HEK293 (cell line): ENCODE measurements at regions not wholly inside any gene's neighbourhood (a gene's known extent, or its start where the extent isn't known, plus 50 kb on each side); places are given as distances from the start of the nearest gene placed in this dataset.

Source experiments
- CTCF ChIA-PET: fragments of 350-600 bp; formaldehyde crosslinking; extraction: SDS; loops from one replicate; lab custom pipeline; 2021; ENCODE audit warnings: antibody characterized with exemption; lab: Yijun Ruan, JAX
- POLR2A ChIA-PET: fragments of 300-600 bp; formaldehyde crosslinking; extraction: SDS; loops from one replicate; lab custom pipeline; 2020; ENCODE audit warnings: antibody characterized with exemption, inconsistent platforms; lab: Yijun Ruan, JAX
- H3K27ac ChIP-seq: fragments of 200-500 bp; sonication (Bioruptor generic); 2 replicates; pipeline ENCODE4 v1.5.1; 2014; ENCODE audit warnings: low read depth, low read length, control low read depth, inconsistent platforms; ENCODE audit errors: extremely low read depth
- H3K36me3 ChIP-seq, 2 experiments: fragments of 200-500 bp in 1 of 2; sonication (Bioruptor generic) in 1 of 2; 1 replicate in 1 of 2; 2 replicates in 1 of 2; pipeline ENCODE4 v1.5.1; 2014 to 2017; ENCODE audit warnings: inconsistent platforms in 2 of 2, low read length in 2 of 2; ENCODE audit not compliant: control insufficient read depth in 2 of 2, insufficient read depth in 1 of 2
- H3K4me1 ChIP-seq: fragments of 200-500 bp; sonication (Bioruptor generic); 2 replicates; pipeline ENCODE4 v1.5.1; 2014; ENCODE audit warnings: mild to moderate bottlenecking, low read length, inconsistent platforms; ENCODE audit not compliant: control insufficient read depth, insufficient read depth
- H3K4me3 ChIP-seq: 2 replicates; pipeline ENCODE4 v1.5.1; 2011; ENCODE audit warnings: low read depth, mild to moderate bottlenecking, control low read depth, low read length, moderate library complexity
- H3K9me3 ChIP-seq: fragments of 200-500 bp; sonication (Bioruptor generic); 2 replicates; pipeline ENCODE4 v1.5.1; 2014; ENCODE audit warnings: low read depth, low read length, inconsistent platforms; ENCODE audit not compliant: control insufficient read depth, insufficient read depth
- FEZF1 ChIP-seq: fragments of 450-650 bp; formaldehyde crosslinking; IDR thresholded peaks from 2 replicates; pipeline ENCODE4 v1.5.1; 2016; ENCODE audit warnings: missing biosample characterization, missing genetic modification characterization
- GLI2 ChIP-seq: fragments of 450-650 bp; formaldehyde crosslinking; IDR thresholded peaks from 2 replicates; pipeline ENCODE4; 2017; ENCODE audit warnings: missing biosample characterization, missing genetic modification characterization, low read depth, borderline replicate concordance
- GLIS2 ChIP-seq: fragments of 450-650 bp; formaldehyde crosslinking; IDR thresholded peaks from 2 replicates; pipeline ENCODE4 v1.5.1; 2016; ENCODE audit warnings: missing biosample characterization, missing genetic modification characterization
- KLF1 ChIP-seq: fragments of 450-650 bp; formaldehyde crosslinking; IDR thresholded peaks from 2 replicates; pipeline ENCODE4 v1.5.1; 2016; ENCODE audit warnings: missing biosample characterization, missing genetic modification characterization
- SETDB1 ChIP-seq: IDR thresholded peaks from one replicate; pipeline ENCODE4 v1.6.1; 2017; ENCODE audit warnings: mild to moderate bottlenecking, low read length, moderate library complexity, mixed read lengths; ENCODE audit not compliant: insufficient read length
- TCF7L2 ChIP-seq: IDR thresholded peaks from 2 replicates; pipeline ENCODE4 v1.6.1; 2011; ENCODE audit warnings: low read depth, mild to moderate bottlenecking, inconsistent platforms, low read length, moderate library complexity, borderline replicate concordance
- ZBTB20 ChIP-seq: fragments of 450-650 bp; formaldehyde crosslinking; IDR thresholded peaks from 2 replicates; pipeline ENCODE4 v1.5.1; 2016; ENCODE audit warnings: missing biosample characterization, missing genetic modification characterization
- ZNF138 ChIP-seq: fragments of 450-650 bp; formaldehyde crosslinking; IDR thresholded peaks from 2 replicates; pipeline ENCODE4 v1.5.1; 2016; ENCODE audit warnings: missing biosample characterization, missing genetic modification characterization, borderline replicate concordance
- ZNF610 ChIP-seq: fragments of 450-650 bp; formaldehyde crosslinking; IDR thresholded peaks from 2 replicates; pipeline ENCODE4 v1.5.1; 2016; ENCODE audit warnings: missing biosample characterization, missing genetic modification characterization, borderline replicate concordance
- ZSCAN30 ChIP-seq: fragments of 450-650 bp; IDR thresholded peaks from 2 replicates; pipeline ENCODE4 v1.5.1; 2018; ENCODE audit warnings: missing biosample characterization, mild to moderate bottlenecking, missing genetic modification characterization, moderate library complexity
- TF ChIP-seq, protein P1 (sequence below): fragments of 450-650 bp; formaldehyde crosslinking; IDR thresholded peaks from 2 replicates; pipeline ENCODE4 v1.5.1; 2016; ENCODE audit warnings: missing biosample characterization, missing genetic modification characterization
- TF ChIP-seq, protein P2 (sequence below): fragments of 450-650 bp; formaldehyde crosslinking; IDR thresholded peaks from 2 replicates; pipeline ENCODE4 v1.5.1; 2016; ENCODE audit warnings: missing biosample characterization, missing genetic modification characterization

DNA sequence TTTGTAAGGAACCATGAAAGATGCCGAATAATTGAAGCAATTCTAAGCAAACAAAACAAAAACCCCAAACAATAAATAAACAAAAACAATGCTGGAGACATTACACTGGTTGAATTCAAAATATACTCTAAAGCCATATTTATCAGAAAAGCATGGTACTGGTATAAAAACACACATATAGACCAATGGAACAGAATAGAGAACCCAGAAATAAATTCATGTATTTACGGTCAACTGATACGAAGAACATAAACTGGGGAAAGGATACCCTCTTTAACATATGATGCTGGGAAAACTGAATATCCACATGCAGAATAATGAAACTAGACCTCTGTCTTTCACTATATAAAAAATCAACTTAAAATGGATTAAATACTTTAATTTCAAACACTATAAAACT is 214.3 kb upstream of the PDZRN3 start:
- TF ChIP-seq GLI2 (tag by site-specific recombination) = no peak
- Histone ChIP-seq H3K4me1 (no peaks in the 10 kb centered on the region), H3K36me3 (no peaks in the 10 kb centered on the region), H3K9me3 (no peaks in the 10 kb centered on the region), H3K4me3 (no peak overlapping the region), H3K27ac (no peak overlapping the region)
- ChIA-PET POLR2A (no interaction called here), CTCF (no interaction called here)

DNA sequence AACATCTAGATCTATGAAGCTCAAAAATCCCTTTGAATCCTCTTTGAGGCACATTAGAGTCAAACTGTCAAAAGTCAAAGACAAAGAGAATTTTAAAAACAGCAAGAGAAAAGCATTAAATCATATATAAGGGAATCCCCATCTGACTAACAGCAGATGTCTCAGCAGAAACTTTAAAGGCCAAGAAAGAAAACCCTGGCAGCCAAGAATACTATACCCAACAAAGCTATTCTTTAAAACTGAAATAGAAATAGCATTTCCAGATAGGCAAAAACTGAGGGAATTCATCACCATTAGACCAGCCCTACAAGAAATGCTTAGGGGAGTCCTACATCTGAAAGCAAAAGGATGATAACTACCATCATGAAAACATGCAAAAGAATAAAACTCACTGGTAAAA is 211.2 kb upstream of the PDZRN3 start:
- no peak overlapping the region for H3K27ac ChIP-seq
- CTCF ChIA-PET = no interaction called here

DNA sequence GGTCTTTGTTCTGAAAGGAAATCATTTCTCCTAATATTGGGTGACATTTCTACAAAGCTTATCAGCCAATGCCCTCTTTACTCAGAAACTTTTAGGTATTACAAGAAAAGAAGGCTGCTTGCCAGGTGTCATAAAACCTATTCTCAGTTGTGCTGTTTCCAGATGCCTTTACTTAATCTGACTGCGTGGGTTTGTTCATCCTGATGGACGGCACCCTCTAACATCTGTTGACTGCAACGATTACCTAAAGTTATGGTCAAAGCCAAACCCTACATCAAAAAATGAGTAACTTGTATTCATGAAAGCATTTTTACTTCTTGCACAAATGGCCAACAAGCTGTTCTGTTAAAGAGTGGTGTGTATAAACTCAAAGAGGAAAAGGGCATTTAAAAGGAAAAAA is 207.7 kb upstream of the PDZRN3 start:
- POLR2A ChIA-PET = no interaction called here
- Histone ChIP-seq H3K9me3 (no peaks in the 10 kb centered on the region), H3K4me1 (no peaks in the 10 kb centered on the region), H3K27ac (no peak overlapping the region), H3K4me3 (no peak overlapping the region), H3K36me3 (no peaks in the 10 kb centered on the region)
- TF ChIP-seq, protein P1, sequence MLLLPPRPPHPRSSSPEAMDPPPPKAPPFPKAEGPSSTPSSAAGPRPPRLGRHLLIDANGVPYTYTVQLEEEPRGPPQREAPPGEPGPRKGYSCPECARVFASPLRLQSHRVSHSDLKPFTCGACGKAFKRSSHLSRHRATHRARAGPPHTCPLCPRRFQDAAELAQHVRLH = no peak
- no peak for TF ChIP-seq ZNF610 (tag by site-specific recombination)
- TF ChIP-seq, protein P2, sequence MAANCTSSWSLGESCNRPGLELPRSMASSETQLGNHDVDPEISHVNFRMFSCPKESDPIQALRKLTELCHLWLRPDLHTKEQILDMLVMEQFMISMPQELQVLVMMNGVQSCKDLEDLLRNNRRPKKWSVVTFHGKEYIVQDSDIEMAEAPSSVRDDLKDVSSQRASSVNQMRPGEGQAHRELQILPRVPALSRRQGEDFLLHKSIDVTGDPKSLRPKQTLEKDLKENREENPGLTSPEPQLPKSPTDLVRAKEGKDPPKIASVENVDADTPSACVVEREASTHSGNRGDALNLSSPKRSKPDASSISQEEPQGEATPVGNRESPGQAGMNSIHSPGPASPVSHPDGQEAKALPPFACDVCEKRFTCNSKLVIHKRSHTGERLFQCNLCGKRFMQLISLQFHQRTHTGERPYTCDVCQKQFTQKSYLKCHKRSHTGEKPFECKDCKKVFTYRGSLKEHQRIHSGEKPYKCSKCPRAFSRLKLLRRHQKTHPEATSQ (tag by site-specific recombination) = no peak
- CTCF ChIA-PET = interaction anchor here (0.9 kb wide), 1 partner anchor 325 kb away, joined by 3 read pairs; no protein-coding TSS in a partner anchor

More for the DNA sequence above, 211.2 kb upstream of the PDZRN3 start:
- TF ChIP-seq SETDB1 (peak; percentile 93), TCF7L2 (no peak), ZNF610 (tag by site-specific recombination) (no peak)
- Histone ChIP-seq H3K36me3 (no peaks in the 10 kb centered on the region), H3K4me3 (no peak overlapping the region), H3K4me1 (no peaks in the 10 kb centered on the region), H3K9me3 (no peaks in the 10 kb centered on the region)
- POLR2A ChIA-PET = no interaction called here

DNA sequence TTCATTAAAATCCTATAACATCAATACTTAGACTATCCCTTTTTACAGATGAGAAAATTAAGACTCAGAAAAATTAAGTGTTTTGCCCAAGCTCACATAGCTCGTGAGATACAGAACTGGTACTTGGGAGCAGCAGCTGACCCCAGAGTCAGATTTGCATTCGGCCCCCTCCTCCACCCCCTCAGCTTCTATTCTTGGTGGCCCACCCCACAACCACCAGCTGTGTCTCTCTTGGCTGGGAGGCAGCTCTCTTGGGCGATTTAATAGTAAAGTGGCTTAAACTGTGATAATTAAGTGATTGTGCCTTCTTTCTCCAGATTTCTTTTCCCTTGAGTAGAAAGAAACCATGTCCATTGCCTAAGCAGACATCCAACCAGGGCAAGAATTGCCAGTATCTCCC is 203.6 kb upstream of the PDZRN3 start:
- no peak for TF ChIP-seq FEZF1 (tag by site-specific recombination)
- no peak overlapping the region for H3K27ac ChIP-seq

DNA sequence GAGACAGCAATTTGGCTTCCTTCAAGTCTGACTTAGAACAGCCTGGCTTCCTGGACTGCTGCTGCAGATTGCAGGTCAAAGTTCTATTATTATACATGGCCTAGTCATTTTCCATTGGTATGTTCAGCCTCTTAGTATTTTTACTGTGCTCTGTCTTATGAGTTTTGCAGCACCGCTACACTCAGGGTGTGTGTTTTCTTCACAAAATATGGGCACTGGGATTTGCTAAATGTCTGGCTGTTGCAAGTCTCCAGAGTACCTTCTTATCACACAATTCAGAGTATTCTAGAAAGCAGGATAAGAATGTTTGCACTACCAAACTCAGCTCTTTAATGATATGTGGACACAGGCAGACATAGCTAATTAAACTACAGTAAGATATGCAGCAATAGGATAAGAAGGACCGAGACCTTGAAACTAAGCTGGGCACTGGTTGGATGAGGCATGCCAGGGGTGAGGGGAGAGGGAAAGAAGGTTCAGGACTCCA is 203.0 kb upstream of the PDZRN3 start:
- CTCF ChIA-PET = no interaction called here
- Histone ChIP-seq H3K9me3 (no peaks in the 10 kb centered on the region), H3K36me3 (no peaks in the 10 kb centered on the region), H3K4me1 (no peaks in the 10 kb centered on the region), H3K4me3 (no peak overlapping the region)
- POLR2A ChIA-PET = no interaction called here
- TF ChIP-seq SETDB1 = no peak
- no peak for TF ChIP-seq ZSCAN30 (tag by site-specific recombination)
- no peak for TF ChIP-seq ZNF138
- TF ChIP-seq KLF1 (tag by site-specific recombination) = no peak
- no peak for TF ChIP-seq ZBTB20
- no peak for TF ChIP-seq GLIS2 (tag by site-specific recombination)
- TF ChIP-seq, all 188 proteins: peak for 0
- no peak overlapping the region for H3K27ac ChIP-seq

More for the DNA sequence above, 203.6 kb upstream of the PDZRN3 start:
- H3K36me3 ChIP-seq = no peaks in the 10 kb centered on the region
- H3K4me1 ChIP-seq = no peaks in the 10 kb centered on the region
- POLR2A ChIA-PET = no interaction called here
- CTCF ChIA-PET = no interaction called here
- no peaks in the 10 kb centered on the region for H3K9me3 ChIP-seq
- H3K4me3 ChIP-seq = no peak overlapping the region
